K562 (cell line): ENCODE measurements at regions not wholly inside any gene's neighbourhood (a gene's known extent, or its start where the extent isn't known, plus 50 kb on each side); places are given as distances from the start of the nearest gene placed in this dataset.

Experiments used
- ATAC-seq: fragments of 200-7000 bp; cut with Tn5 transposase; 3 replicates; pipeline ENCODE4 v1.9.1; 2020; ENCODE audit warnings: moderate library complexity
- BruUV-seq: library from RNA; stranded (reverse); fragments of 400-500 nt; replicated peaks from 2 replicates; lab custom pipeline; 2021; lab: Mats Ljungman, UMichigan
- CTCF ChIA-PET: fragments of 300-600 bp; formaldehyde crosslinking; extraction: SDS; loops from one replicate; lab custom pipeline; 2021; ENCODE audit warnings: low intra/inter-chr PET ratio; lab: Yijun Ruan, JAX
- POLR2A ChIA-PET: fragments of 300-600, 350-650 bp; sonication (Branson Sonifier 250); formaldehyde crosslinking; extraction: SDS; loops from one replicate; lab custom pipeline; 2021; ENCODE audit warnings: antibody characterized with exemption, inconsistent platforms; lab: Yijun Ruan, JAX
- DNase-seq, 4 experiments: peaks; one replicate each; pipeline versions ENCODE4 v3.0.0 to v3.0.0-alpha.2; 2011 to 2018; ENCODE audit warnings: low spot score in 3 of 4, mixed read lengths in 3 of 4; ENCODE audit errors: extremely low read depth in 1 of 4
- FAIRE-seq: peaks from 2 replicates; lab custom pipeline; 2011; peaks lifted over from hg19 to GRCh38; lab: Jason Lieb, UNC
- H2AFZ ChIP-seq: 2 replicates; pipeline ENCODE4 v1.6.0; 2011; ENCODE audit warnings: low read depth, low read length, control low read depth, inconsistent platforms
- H3K27ac ChIP-seq: fragments of 200-600 bp; 3 replicates; pipeline ENCODE4 v1.8.0; 2011; ENCODE audit warnings: low read depth, mild to moderate bottlenecking, control low read depth, inconsistent platforms, low read length, moderate library complexity, mixed read lengths; ENCODE audit errors: extremely low read depth
- H3K27me3 ChIP-seq, 2 experiments: fragments of 300-600 bp in 1 of 2; 2 replicates in 1 of 2; 3 replicates in 1 of 2; pipeline versions ENCODE4 v1.6.0 to v1.8.0; 2011; ENCODE audit warnings: inconsistent platforms in 2 of 2, low read length in 2 of 2, mild to moderate bottlenecking in 1 of 2, mixed read lengths in 1 of 2, moderate library complexity in 1 of 2; ENCODE audit not compliant: control insufficient read depth in 2 of 2, insufficient read depth in 2 of 2
- H3K36me3 ChIP-seq: fragments of 300-600 bp; 3 replicates; pipeline ENCODE4 v1.8.0; 2011; ENCODE audit warnings: mild to moderate bottlenecking, low read length, inconsistent platforms; ENCODE audit not compliant: control insufficient read depth, insufficient read depth
- H3K4me1 ChIP-seq, 2 experiments: fragments of 200-600 bp in 1 of 2; replicated peaks in 1 of 2; 2 replicates in 1 of 2; 3 replicates in 1 of 2; pipeline versions ENCODE4 v1.5.1 to v1.8.0; 2011; ENCODE audit warnings: inconsistent platforms in 2 of 2, low read length in 2 of 2, mild to moderate bottlenecking in 1 of 2, mixed read lengths in 1 of 2, moderate library complexity in 1 of 2; ENCODE audit not compliant: control insufficient read depth in 2 of 2, insufficient read depth in 2 of 2
- H3K4me2 ChIP-seq: 2 replicates; pipeline ENCODE4 v1.6.1; 2011; ENCODE audit warnings: low read length, control low read depth, inconsistent platforms, mixed read lengths; ENCODE audit not compliant: insufficient read depth
- H3K4me3 ChIP-seq: fragments of 200-600 bp; sonication (generic), shearing (Covaris generic); 2 replicates; pipeline ENCODE4 v1.5.1; 2016; ENCODE audit warnings: control low read depth, inconsistent platforms
- H3K79me2 ChIP-seq: fragments of 200-600 bp; 3 replicates; pipeline ENCODE4 v1.8.0; 2011; ENCODE audit warnings: low read length, inconsistent platforms; ENCODE audit not compliant: control insufficient read depth, insufficient read depth
- H3K9ac ChIP-seq, 2 experiments: 2 replicates each; pipeline versions ENCODE4 v1.6.0 to v1.6.1; 2011; ENCODE audit warnings: low read depth in 2 of 2, low read length in 2 of 2, control low read depth in 1 of 2, inconsistent platforms in 1 of 2, mild to moderate bottlenecking in 1 of 2, mixed read lengths in 1 of 2; ENCODE audit not compliant: insufficient read depth in 1 of 2
- H3K9me1 ChIP-seq: one replicate; pipeline ENCODE4 v1.6.0; 2011; ENCODE audit warnings: inconsistent platforms, mild to moderate bottlenecking, low read length, moderate library complexity; ENCODE audit not compliant: control insufficient read depth, insufficient read depth
- H3K9me3 ChIP-seq: replicated peaks from 2 replicates; pipeline ENCODE4 v1.5.1; 2011; ENCODE audit warnings: low read depth, low read length, inconsistent platforms; ENCODE audit not compliant: control insufficient read depth, insufficient read depth
- H4K20me1 ChIP-seq: replicated peaks from 2 replicates; pipeline ENCODE4 v1.6.1; 2011; ENCODE audit warnings: low read length, inconsistent platforms, mixed read lengths; ENCODE audit not compliant: control insufficient read depth, insufficient read depth
- ZNF766 ChIP-seq: fragments of 200-800 bp; sonication (Bioruptor generic); conservative IDR thresholded peaks from 2 replicates; pipeline ENCODE4 v1.6.1; 2016; ENCODE audit warnings: missing genetic modification characterization, missing compliant biosample characterization
- WGBS: fragments of 100-300 bp; shearing (Covaris generic); methylation state at CpG from one replicate; pipeline ENCODE4 v1.1.6; 2016; ENCODE audit warnings: low coverage, mixed read lengths; ENCODE audit not compliant: insufficient coverage; ENCODE audit errors: missing lambda C conversion rate; 5-methylcytosine and 5-hydroxymethylcytosine counted together
- in situ Hi-C: fragments of 300-500 bp; cut with MboI; formaldehyde crosslinking; loops from 4 replicates; pipeline ENCODE4 v1.15.0; 2018; ENCODE audit warnings: inconsistent platforms, mixed read lengths
- intact Hi-C: fragments of 100-400 bp; cut with micrococcal nuclease; formaldehyde crosslinking; loops from 2 replicates; pipeline ENCODE4 v1.14.2; 2022
- TF ChIP-seq, protein P1 (sequence below), 3 experiments: IDR thresholded peaks in 2 of 3; conservative IDR thresholded peaks in 1 of 3; 2 replicates each; pipeline ENCODE4 v1.5.1; 2011 to 2012; ENCODE audit warnings: low read length in 3 of 3, mild to moderate bottlenecking in 3 of 3, control low read depth in 2 of 3, improper control_type of control experiment in 1 of 3, inconsistent platforms in 1 of 3, low read depth in 1 of 3, mixed read lengths in 1 of 3, moderate library complexity in 1 of 3; ENCODE audit not compliant: insufficient read depth in 2 of 3
- TF ChIP-seq, protein P2 (sequence below), 2 experiments: IDR thresholded peaks; 2 replicates each; pipeline ENCODE4 v1.6.1; 2012; ENCODE audit warnings: improper control_type of control experiment in 2 of 2, low read depth in 2 of 2, low read length in 2 of 2, borderline replicate concordance in 1 of 2
- TF ChIP-seq, protein P3 (sequence below): IDR thresholded peaks from 2 replicates; pipeline ENCODE4 v1.6.1; 2011; ENCODE audit warnings: borderline replicate concordance, low read depth, mild to moderate bottlenecking, moderate library complexity, low read length; ENCODE audit not compliant: insufficient read depth, poor library complexity, severe bottlenecking

DNA sequence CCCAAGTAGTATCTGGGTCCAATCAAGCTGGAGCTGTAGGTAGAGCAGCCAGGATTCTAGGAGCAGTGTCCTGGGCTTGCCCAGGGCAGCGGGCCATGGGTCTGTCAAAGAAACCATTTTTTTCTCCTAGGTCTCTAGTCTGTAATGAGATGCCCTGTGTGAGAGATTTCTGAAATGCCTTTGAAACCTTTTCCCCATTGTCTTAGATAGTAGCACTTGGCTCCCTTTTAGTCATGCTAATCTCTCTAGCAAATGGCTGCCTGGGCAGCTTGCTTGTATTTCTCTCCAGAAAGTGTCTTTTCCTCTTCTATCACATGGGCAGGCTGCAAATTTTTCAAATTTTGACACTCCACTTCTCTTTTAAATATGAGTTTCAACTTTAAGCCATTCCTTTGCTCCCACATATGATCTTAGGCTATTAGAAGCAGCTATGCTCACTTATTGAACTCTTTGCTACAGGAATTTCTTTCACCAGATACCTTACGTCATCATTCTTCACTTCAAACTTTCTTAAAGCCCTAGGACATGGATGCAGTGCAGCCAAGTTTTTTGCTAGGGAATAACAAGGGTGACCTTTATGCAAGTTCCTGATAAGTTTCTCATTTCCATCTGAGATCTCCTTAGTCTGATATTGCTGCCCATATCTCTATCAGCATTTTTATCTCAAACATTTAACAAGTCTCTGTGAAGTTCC is 890.2 kb upstream of the VRK2 start (continued):
- TF ChIP-seq, protein P1, sequence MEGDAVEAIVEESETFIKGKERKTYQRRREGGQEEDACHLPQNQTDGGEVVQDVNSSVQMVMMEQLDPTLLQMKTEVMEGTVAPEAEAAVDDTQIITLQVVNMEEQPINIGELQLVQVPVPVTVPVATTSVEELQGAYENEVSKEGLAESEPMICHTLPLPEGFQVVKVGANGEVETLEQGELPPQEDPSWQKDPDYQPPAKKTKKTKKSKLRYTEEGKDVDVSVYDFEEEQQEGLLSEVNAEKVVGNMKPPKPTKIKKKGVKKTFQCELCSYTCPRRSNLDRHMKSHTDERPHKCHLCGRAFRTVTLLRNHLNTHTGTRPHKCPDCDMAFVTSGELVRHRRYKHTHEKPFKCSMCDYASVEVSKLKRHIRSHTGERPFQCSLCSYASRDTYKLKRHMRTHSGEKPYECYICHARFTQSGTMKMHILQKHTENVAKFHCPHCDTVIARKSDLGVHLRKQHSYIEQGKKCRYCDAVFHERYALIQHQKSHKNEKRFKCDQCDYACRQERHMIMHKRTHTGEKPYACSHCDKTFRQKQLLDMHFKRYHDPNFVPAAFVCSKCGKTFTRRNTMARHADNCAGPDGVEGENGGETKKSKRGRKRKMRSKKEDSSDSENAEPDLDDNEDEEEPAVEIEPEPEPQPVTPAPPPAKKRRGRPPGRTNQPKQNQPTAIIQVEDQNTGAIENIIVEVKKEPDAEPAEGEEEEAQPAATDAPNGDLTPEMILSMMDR (IDR thresholded peaks at IDR 0.05 in 2 of 3, conservative IDR thresholded peaks at IDR 0.05 in 1 of 3; ENCODE audit: insufficient read depth in 2 of 3, low read depth in 1 of 3, low read length in 3 of 3): no peak
- TF ChIP-seq, protein P2, sequence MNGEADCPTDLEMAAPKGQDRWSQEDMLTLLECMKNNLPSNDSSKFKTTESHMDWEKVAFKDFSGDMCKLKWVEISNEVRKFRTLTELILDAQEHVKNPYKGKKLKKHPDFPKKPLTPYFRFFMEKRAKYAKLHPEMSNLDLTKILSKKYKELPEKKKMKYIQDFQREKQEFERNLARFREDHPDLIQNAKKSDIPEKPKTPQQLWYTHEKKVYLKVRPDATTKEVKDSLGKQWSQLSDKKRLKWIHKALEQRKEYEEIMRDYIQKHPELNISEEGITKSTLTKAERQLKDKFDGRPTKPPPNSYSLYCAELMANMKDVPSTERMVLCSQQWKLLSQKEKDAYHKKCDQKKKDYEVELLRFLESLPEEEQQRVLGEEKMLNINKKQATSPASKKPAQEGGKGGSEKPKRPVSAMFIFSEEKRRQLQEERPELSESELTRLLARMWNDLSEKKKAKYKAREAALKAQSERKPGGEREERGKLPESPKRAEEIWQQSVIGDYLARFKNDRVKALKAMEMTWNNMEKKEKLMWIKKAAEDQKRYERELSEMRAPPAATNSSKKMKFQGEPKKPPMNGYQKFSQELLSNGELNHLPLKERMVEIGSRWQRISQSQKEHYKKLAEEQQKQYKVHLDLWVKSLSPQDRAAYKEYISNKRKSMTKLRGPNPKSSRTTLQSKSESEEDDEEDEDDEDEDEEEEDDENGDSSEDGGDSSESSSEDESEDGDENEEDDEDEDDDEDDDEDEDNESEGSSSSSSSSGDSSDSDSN (IDR thresholded peaks at IDR 0.05; ENCODE audit: borderline replicate concordance in 1 of 2, low read depth in 2 of 2, low read length in 2 of 2): no peak

DNA sequence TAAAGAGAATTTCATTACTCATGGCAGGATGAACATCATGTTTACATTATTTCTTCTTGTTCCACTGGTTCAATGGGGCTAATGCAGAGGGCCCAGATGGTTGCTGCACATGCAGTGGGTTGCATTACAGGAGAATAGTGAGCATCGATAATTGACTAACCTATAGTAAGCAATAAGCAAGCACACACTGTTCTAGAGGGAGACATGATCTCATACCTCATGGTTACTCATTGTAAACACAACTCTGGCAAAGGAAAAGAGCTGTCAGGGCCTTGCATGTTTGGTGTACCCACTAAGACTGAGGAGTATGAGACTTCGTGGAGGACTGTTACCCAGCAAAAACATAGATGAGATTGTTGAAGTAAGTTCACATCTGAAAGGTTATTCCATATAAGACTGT is 885.6 kb upstream of the VRK2 start:
- CTCF ChIA-PET: no interaction called here
- no TSS peak for BruUV-seq
- Histone ChIP-seq H3K9me3 (no peaks in the 10 kb centered on the region; the same call in 1 of the 2 replicates), H3K9ac (no peak overlapping the region), H3K27me3 (no peaks in the 10 kb centered on the region), H2AFZ (no peak overlapping the region), H3K36me3 (no peaks in the 10 kb centered on the region), H3K79me2 (no peaks in the 10 kb centered on the region), H3K9me1 (no peaks in the 10 kb centered on the region), H3K27ac (no peak overlapping the region), H3K4me3 (no peak overlapping the region), H3K4me2 (no peak overlapping the region), H4K20me1 (no peaks in the 10 kb centered on the region), H3K4me1 (no peaks in the 10 kb centered on the region)
- ATAC-seq (no peak), DNase-seq (no peak), FAIRE-seq (no peak)
- POLR2A ChIA-PET: no interaction called here
- intact Hi-C loops (no loop called here), in situ Hi-C loops (no loop called here)
- 0% methylated on average over 2 of the region's 2 CpGs for WGBS
- TF ChIP-seq, protein P3, sequence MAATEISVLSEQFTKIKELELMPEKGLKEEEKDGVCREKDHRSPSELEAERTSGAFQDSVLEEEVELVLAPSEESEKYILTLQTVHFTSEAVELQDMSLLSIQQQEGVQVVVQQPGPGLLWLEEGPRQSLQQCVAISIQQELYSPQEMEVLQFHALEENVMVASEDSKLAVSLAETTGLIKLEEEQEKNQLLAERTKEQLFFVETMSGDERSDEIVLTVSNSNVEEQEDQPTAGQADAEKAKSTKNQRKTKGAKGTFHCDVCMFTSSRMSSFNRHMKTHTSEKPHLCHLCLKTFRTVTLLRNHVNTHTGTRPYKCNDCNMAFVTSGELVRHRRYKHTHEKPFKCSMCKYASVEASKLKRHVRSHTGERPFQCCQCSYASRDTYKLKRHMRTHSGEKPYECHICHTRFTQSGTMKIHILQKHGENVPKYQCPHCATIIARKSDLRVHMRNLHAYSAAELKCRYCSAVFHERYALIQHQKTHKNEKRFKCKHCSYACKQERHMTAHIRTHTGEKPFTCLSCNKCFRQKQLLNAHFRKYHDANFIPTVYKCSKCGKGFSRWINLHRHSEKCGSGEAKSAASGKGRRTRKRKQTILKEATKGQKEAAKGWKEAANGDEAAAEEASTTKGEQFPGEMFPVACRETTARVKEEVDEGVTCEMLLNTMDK: no peak
- TF ChIP-seq ZNF766 (CRISPR knock-in tag): no peak
